Osteoblast (primary cell): ENCODE measurements at regions not wholly inside any gene's neighbourhood (a gene's known extent, or its start where the extent isn't known, plus 50 kb on each side); places are given as distances from the start of the nearest gene placed in this dataset.

Experiments used
- DNase-seq: peaks from one replicate; pipeline ENCODE4 v3.0.0; 2011; ENCODE audit warnings: low spot score, mixed read lengths; ENCODE audit not compliant: insufficient read length; ENCODE audit errors: missing footprints
- H2AFZ ChIP-seq: 2 replicates; pipeline ENCODE4 v1.6.0; 2011; ENCODE audit warnings: mild to moderate bottlenecking, low read length
- H3K27ac ChIP-seq: 2 replicates; pipeline ENCODE4 v1.5.1; 2011; ENCODE audit warnings: mild to moderate bottlenecking, low read depth, low read length, moderate library complexity
- H3K27me3 ChIP-seq: 2 replicates; pipeline ENCODE4 v1.6.0; 2012; ENCODE audit warnings: mild to moderate bottlenecking, control low read depth, inconsistent platforms, low read length, moderate library complexity; ENCODE audit not compliant: insufficient read depth
- H3K36me3 ChIP-seq: 2 replicates; pipeline ENCODE4 v1.5.1; 2011; ENCODE audit warnings: mild to moderate bottlenecking, low read length, control low read depth, moderate library complexity; ENCODE audit not compliant: insufficient read depth
- H3K4me1 ChIP-seq: 2 replicates; pipeline ENCODE4 v1.5.1; 2011; ENCODE audit warnings: mild to moderate bottlenecking, low read length, control low read depth, moderate library complexity; ENCODE audit not compliant: insufficient read depth
- H3K4me2 ChIP-seq: 2 replicates; pipeline ENCODE4 v1.6.0; 2011; ENCODE audit warnings: mild to moderate bottlenecking, low read length; ENCODE audit not compliant: insufficient read depth
- H3K4me3 ChIP-seq: fragments of 200-600 bp; sonication (generic); 3 replicates; pipeline ENCODE4 v1.5.1; 2012; ENCODE audit warnings: mild to moderate bottlenecking, low read length, inconsistent platforms; ENCODE audit not compliant: insufficient read depth
- H3K79me2 ChIP-seq: 2 replicates; pipeline ENCODE4 v1.6.0; 2012; ENCODE audit warnings: mild to moderate bottlenecking, low read length, control low read depth, inconsistent platforms; ENCODE audit not compliant: insufficient read depth
- H3K9me3 ChIP-seq: 2 replicates; pipeline ENCODE4 v1.5.1; 2011; ENCODE audit warnings: low read depth, low read length, control low read depth
- H4K20me1 ChIP-seq: 2 replicates; pipeline ENCODE4 v1.6.0; 2012; ENCODE audit warnings: mild to moderate bottlenecking, low read length, control low read depth; ENCODE audit not compliant: insufficient read depth
- TF ChIP-seq, protein P1 (sequence below): IDR thresholded peaks from 2 replicates; pipeline ENCODE4 v1.5.1; 2011; ENCODE audit warnings: mild to moderate bottlenecking, low read depth, low read length, moderate library complexity; ENCODE audit errors: extremely low read depth

DNA sequence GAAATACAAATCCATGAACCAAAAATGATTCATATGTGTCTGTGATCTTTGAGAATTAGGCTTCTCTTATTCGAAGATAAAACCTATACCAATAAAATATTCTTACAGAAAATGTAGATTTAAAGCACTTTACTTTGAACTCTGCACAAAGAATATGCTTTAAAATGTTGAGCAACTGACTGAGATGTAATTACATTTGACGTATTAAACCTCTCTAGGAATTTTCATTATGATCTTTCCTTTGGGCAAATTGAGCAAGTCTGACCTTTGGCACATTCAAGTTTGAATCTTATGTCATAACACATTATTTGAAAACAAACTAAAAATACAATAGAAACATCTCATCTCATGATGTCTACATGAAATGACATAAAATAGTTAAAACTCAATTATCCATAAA is 69.2 kb upstream of the AHR start:
- no peaks in the 10 kb centered on the region for H3K36me3 ChIP-seq
- no peaks in the 10 kb centered on the region for H4K20me1 ChIP-seq
- H3K27ac ChIP-seq: no peak overlapping the region
- H3K4me1 ChIP-seq: peaks cover 10% of the 10 kb centered on the region
- H3K79me2 ChIP-seq: no peaks in the 10 kb centered on the region
- no peak overlapping the region for H3K4me2 ChIP-seq
- TF ChIP-seq, protein P1, sequence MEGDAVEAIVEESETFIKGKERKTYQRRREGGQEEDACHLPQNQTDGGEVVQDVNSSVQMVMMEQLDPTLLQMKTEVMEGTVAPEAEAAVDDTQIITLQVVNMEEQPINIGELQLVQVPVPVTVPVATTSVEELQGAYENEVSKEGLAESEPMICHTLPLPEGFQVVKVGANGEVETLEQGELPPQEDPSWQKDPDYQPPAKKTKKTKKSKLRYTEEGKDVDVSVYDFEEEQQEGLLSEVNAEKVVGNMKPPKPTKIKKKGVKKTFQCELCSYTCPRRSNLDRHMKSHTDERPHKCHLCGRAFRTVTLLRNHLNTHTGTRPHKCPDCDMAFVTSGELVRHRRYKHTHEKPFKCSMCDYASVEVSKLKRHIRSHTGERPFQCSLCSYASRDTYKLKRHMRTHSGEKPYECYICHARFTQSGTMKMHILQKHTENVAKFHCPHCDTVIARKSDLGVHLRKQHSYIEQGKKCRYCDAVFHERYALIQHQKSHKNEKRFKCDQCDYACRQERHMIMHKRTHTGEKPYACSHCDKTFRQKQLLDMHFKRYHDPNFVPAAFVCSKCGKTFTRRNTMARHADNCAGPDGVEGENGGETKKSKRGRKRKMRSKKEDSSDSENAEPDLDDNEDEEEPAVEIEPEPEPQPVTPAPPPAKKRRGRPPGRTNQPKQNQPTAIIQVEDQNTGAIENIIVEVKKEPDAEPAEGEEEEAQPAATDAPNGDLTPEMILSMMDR: no peak
- DNase-seq: no peak
- no peaks in the 10 kb centered on the region for H3K9me3 ChIP-seq
- no peaks in the 10 kb centered on the region for H3K27me3 ChIP-seq
- H2AFZ ChIP-seq: no peak overlapping the region
- no peak overlapping the region for H3K4me3 ChIP-seq

DNA sequence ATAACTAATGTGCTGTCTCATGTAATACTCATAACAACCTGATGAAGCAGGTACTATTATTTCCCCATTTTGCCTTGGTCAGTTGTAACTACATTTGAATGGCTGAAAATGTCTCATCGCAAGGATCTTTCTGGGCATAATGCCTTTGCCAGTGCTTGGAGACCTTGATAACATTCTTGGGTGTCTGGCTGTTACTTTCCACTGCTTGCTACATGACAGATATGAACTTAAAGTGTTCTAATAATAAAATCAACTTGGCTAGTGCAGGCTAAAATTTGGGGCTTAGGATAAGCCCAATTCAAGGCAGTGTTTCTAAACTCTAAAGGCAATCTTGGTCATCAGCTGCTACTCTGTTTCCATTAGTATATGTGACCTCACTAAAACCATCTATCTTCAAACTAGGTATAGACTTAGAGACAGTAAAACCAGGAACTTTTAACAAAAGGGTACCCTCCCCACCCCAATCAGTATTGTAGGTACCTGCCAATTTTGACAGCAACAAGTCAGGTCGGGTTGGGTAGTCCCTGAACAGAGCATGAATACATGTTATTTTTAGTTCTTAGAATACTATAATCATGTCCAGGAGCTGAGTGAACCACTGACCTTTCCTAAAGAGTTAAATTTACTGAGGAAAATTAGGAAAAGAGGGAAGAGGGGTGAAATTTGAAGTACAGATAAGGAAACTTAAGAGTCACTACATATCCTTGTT is 68.2 kb upstream of the AHR start:
- H3K27me3 ChIP-seq: no peaks in the 10 kb centered on the region
- no peaks in the 10 kb centered on the region for H4K20me1 ChIP-seq
- no peak overlapping the region for H3K4me3 ChIP-seq
- H3K9me3 ChIP-seq: no peaks in the 10 kb centered on the region
- no peaks in the 10 kb centered on the region for H3K36me3 ChIP-seq
- peak overlapping the region; percentile 3 for H2AFZ ChIP-seq
- H3K27ac ChIP-seq: no peak overlapping the region
- TF ChIP-seq, protein P1: no peak
- H3K79me2 ChIP-seq: no peaks in the 10 kb centered on the region
- DNase-seq: no peak
- peaks cover 19% of the 10 kb centered on the region for H3K4me1 ChIP-seq
- H3K4me2 ChIP-seq: no peak overlapping the region

DNA sequence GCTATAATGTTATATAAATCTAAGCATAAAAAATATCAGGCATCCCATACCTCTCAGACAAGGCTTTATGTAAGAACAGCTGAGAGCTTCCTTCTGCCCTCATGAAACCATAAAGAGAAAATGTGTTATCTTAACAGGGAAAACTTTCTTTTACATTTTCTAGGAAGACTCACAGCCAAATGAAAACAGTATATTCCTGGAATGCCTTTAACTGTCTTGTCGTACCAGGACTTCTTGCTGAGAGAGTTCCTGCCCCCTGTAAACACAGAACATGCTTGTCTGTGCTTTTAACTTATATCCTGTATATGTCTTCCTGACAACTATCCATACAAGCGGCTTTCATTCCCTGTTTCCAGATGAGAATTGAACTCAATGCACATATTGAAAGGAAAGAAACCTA is 64.8 kb upstream of the AHR start:
- Histone ChIP-seq H3K4me2 (peak overlapping the region; percentile 64), H2AFZ (peak overlapping the region; percentile 82), H3K36me3 (no peaks in the 10 kb centered on the region), H3K79me2 (no peaks in the 10 kb centered on the region), H3K4me3 (no peak overlapping the region), H3K4me1 (peaks cover 37% of the 10 kb centered on the region), H3K27ac (peak overlapping the region; percentile 94), H4K20me1 (no peaks in the 10 kb centered on the region), H3K27me3 (no peaks in the 10 kb centered on the region), H3K9me3 (no peaks in the 10 kb centered on the region)
- TF ChIP-seq, protein P1: no peak
- no peak for DNase-seq

DNA sequence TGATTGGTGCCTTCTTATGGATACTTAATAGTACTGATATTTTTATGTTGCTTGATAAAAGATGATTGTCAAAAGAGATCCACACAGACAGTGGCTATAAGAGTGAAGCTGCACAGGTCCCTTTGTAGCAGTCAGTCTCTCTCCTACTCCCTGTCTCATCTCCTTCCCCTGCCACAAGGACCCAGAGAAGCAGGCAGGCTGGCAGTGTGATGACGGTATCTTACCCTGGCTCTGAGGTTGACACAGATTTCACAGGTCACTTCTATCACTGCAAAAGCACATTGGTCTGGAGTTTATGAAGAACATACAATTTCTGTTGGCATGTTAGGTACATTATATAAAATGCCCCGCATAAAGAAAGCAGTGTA is 64.4 kb upstream of the AHR start:
- Histone ChIP-seq H3K27me3 (no peaks in the 10 kb centered on the region), H3K9me3 (no peaks in the 10 kb centered on the region), H3K4me3 (peak overlapping the region; percentile 21), H3K4me1 (peaks cover 41% of the 10 kb centered on the region), H4K20me1 (no peaks in the 10 kb centered on the region), H2AFZ (peak overlapping the region; percentile 82), H3K27ac (peak overlapping the region; percentile 94), H3K79me2 (no peaks in the 10 kb centered on the region), H3K4me2 (peak overlapping the region; percentile 64), H3K36me3 (no peaks in the 10 kb centered on the region)
- DNase-seq: no peak
- TF ChIP-seq, protein P1: no peak
